Bronchial epithelial cell (primary cell): ENCODE measurements at regions not wholly inside any gene's neighbourhood (a gene's known extent, or its start where the extent isn't known, plus 50 kb on each side); places are given as distances from the start of the nearest gene placed in this dataset.

Experiments used
- DNase-seq: peaks from one replicate; pipeline ENCODE4 v3.0.0-alpha.2; 2010; ENCODE audit warnings: low read depth
- FAIRE-seq: peaks from 2 replicates; lab custom pipeline; 2011; peaks lifted over from hg19 to GRCh38; lab: Jason Lieb, UNC
- H3K27me3 ChIP-seq: 2 replicates; pipeline ENCODE4 v1.5.1; 2011; ENCODE audit warnings: low read length; ENCODE audit not compliant: control insufficient read depth, insufficient read depth
- H3K36me3 ChIP-seq: 2 replicates; pipeline ENCODE4 v1.5.1; 2011; ENCODE audit warnings: low read length; ENCODE audit not compliant: control insufficient read depth, insufficient read depth
- H3K4me3 ChIP-seq: 2 replicates; pipeline ENCODE4 v1.5.1; 2011; ENCODE audit warnings: mild to moderate bottlenecking, low read depth, low read length, control low read depth
- CTCF ChIP-seq: IDR thresholded peaks from 2 replicates; pipeline ENCODE4 v1.5.1; 2011; ENCODE audit warnings: mild to moderate bottlenecking, moderate library complexity, low read length, control low read depth, inconsistent platforms; ENCODE audit not compliant: insufficient read depth, severe bottlenecking

GRCh38 chr20:50263831-50264230 lies 73.2 kb downstream of the CEBPB start:
- H3K4me3 ChIP-seq, result no peak overlapping the region
- FAIRE-seq (no peak), DNase-seq (no peak)
- no peaks in the 10 kb centered on the region for H3K36me3 ChIP-seq
- no peak for TF ChIP-seq CTCF
- no peaks in the 10 kb centered on the region for H3K27me3 ChIP-seq

GRCh38 chr20:50264534-50265145 lies 74.0 kb downstream of the CEBPB start:
- H3K36me3 ChIP-seq, result no peaks in the 10 kb centered on the region
- no peak for TF ChIP-seq CTCF
- FAIRE-seq (no peak), DNase-seq (no peak)
- no peaks in the 10 kb centered on the region for H3K27me3 ChIP-seq
- no peak overlapping the region for H3K4me3 ChIP-seq

GRCh38 chr20:50265245-50265946 lies 74.8 kb downstream of the CEBPB start:
- TF ChIP-seq CTCF, result no peak
- no peaks in the 10 kb centered on the region for H3K27me3 ChIP-seq
- H3K4me3 ChIP-seq, result no peak overlapping the region
- DNase-seq (no peak), FAIRE-seq (no peak)
- H3K36me3 ChIP-seq, result no peaks in the 10 kb centered on the region

GRCh38 chr20:50266293-50267040 lies 75.8 kb downstream of the CEBPB start:
- no peaks in the 10 kb centered on the region for H3K36me3 ChIP-seq
- FAIRE-seq (no peak), DNase-seq (no peak)
- no peak for TF ChIP-seq CTCF
- H3K4me3 ChIP-seq, result no peak overlapping the region
- H3K27me3 ChIP-seq, result no peaks in the 10 kb centered on the region

- no peak for FAIRE-seq
- H3K36me3 ChIP-seq, result no peaks in the 10 kb centered on the region
- DNase-seq, result peak; percentile 41
- no peak for TF ChIP-seq CTCF
- no peaks in the 10 kb centered on the region for H3K27me3 ChIP-seq
- no peak overlapping the region for H3K4me3 ChIP-seq
Measured at GRCh38 chr20:50267041-50267865, 76.6 kb downstream of the CEBPB start.
